HepG2 (cell line): ENCODE measurements at regions not wholly inside any gene's neighbourhood (a gene's known extent, or its start where the extent isn't known, plus 50 kb on each side); places are given as distances from the start of the nearest gene placed in this dataset.
"Not testable (repeated sequence)": the region's sequence is repeated elsewhere in the genome, so short reads cannot be mapped to it uniquely, and the experiment has no call there.

Source experiments
- CTCF ChIP-seq: sonication (generic); formaldehyde crosslinking; IDR thresholded peaks from 2 replicates; pipeline ENCODE4 v1.5.0; 2020; ENCODE audit warnings: mild to moderate bottlenecking, missing genetic modification reagents, moderate library complexity
- PHF20 ChIP-seq: sonication (generic); formaldehyde crosslinking; IDR thresholded peaks from 2 replicates; pipeline ENCODE4 v1.5.0; 2020; ENCODE audit warnings: mild to moderate bottlenecking, missing genetic modification reagents
- PRMT3 ChIP-seq: sonication (generic); formaldehyde crosslinking; IDR thresholded peaks from 2 replicates; pipeline ENCODE4 v1.8.1; 2022; ENCODE audit warnings: low read depth, mild to moderate bottlenecking, moderate library complexity, missing genetic modification reagents, borderline replicate concordance
- USF2 ChIP-seq, 2 experiments: sonication (generic) in 1 of 2; formaldehyde crosslinking in 1 of 2; IDR thresholded peaks; 2 replicates each; pipeline versions ENCODE4 v1.5.1 to v1.6.1; 2011 to 2020; ENCODE audit warnings: borderline replicate concordance in 1 of 2, low read depth in 1 of 2, low read length in 1 of 2, mild to moderate bottlenecking in 1 of 2, missing genetic modification reagents in 1 of 2, moderate library complexity in 1 of 2

GRCh38 chr2:110333114-110334095 is 121.1 kb upstream of the MTLN start:
- TF ChIP-seq PRMT3 (CRISPR knock-in tag); USF2 (IDR thresholded peaks at IDR 0.05; ENCODE audit: low read depth, low read length); USF2 (CRISPR knock-in tag; IDR thresholded peaks at IDR 0.05; ENCODE audit: borderline replicate concordance); PHF20 (CRISPR knock-in tag); CTCF (CRISPR knock-in tag): not testable (repeated sequence)
